ENCODE measurements at regions not wholly inside any gene's neighbourhood (a gene's known extent, or its start where the extent isn't known, plus 50 kb on each side); places are given as distances from the start of the nearest gene placed in this dataset.
"Not testable (repeated sequence)": the region's sequence is repeated elsewhere in the genome, so short reads cannot be mapped to it uniquely, and the experiment has no call there.

- no peak for DNase-seq
Observed at GRCh38 chr1:213324859-213325258, 273.8 kb downstream of the RPS6KC1 start.

DNA sequence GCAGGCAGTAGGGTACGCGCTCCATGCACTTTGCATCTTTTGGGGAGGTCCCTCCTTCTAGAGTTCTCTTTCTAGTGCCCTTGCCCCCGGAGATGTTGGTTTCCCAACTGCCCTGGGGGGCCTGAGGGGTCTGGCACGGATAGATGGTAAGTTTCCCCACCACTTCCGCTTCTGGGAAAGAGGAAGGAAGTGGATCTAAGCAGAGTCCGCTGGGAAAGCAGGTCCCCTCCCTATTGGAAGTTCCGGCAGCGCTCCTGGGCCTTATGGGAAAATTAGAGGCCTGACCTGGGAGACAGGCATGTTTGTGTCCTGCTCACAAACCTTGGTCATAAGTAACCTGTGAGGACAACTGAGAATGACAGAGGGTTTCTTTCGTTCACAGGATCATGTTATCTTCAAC lies 274.4 kb downstream of the RPS6KC1 start:
- DNase-seq: no peak

GRCh38 chr1:213326281-213327016 lies 275.4 kb downstream of the RPS6KC1 start:
- no peak for DNase-seq

- peak; percentile 95 for DNase-seq
Observed at GRCh38 chr1:213327017-213327667, 276.1 kb downstream of the RPS6KC1 start.

DNA sequence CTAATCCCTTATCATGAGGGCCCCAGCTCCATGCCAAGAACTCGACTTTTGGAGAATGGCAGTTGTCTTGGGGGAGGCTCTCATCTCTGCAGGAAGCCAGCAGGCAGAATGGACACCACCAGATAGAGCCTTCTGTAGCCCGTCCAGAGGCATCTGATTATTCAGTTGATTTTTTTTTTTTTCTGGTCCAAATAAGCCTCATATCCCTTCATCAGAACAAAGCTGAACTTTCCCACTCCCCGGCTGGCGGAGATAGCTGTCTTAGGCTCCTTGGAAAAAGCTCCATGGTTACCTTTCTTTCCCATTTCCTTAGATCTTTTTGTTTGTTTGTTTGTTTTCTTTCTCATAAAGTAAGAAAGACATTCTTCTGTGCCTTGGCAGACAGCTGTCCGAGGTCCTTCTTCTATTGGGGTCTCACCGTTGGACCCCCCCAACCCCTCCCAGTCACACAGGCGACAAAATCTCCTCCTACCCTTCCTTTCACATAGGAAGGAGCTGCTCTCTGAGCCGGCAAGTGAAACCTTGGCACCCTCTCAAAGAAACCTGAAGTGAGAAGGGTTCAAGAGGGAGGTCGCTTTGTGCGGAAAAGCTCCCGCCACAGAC lies 278.5 kb downstream of the RPS6KC1 start:
- no peak for DNase-seq

DNA sequence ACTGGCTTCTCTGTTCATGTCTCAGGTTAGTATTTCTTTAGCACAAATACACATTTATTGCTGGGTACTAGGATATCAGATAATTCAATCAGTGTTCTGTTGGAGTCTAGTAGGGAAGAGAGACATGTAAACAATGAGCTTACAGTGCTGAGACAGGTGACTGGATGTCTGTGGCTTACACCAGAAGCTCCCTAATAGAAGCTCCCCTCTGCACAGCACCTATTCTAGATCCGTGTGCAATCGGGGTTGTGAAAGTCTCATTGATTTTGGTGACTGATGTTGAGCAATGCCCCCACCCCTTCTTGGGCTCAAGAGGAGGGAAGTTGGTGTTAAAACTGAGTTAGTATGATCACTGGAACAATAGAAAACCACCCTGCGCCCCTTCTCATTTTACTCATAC lies 279.2 kb downstream of the RPS6KC1 start:
- DNase-seq: no peak

GRCh38 chr1:213331631-213332175 lies 280.7 kb downstream of the RPS6KC1 start:
- DNase-seq: no peak

- no peak for DNase-seq
Observed at GRCh38 chr1:213332491-213332890, 281.4 kb downstream of the RPS6KC1 start.

DNA sequence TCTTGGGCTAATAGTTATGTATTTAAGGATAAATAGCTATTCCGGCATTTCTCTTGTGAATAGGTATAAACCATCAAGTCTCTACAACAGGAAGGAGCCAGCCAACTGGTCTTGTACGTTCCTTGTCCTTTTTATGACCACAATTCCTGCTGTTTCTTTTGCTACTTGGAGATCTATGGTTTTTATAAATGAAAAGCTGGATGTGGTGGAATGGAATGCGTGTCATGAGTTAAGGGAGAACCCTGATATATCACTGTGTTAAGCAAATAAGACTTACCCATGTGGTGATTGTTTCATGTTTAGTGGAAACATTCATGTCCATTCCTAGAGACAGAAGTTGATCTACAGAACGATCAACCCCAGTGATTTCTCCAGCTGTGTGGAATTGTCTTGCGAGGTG lies 282.1 kb downstream of the RPS6KC1 start:
- peak; percentile 5 for DNase-seq

DNA sequence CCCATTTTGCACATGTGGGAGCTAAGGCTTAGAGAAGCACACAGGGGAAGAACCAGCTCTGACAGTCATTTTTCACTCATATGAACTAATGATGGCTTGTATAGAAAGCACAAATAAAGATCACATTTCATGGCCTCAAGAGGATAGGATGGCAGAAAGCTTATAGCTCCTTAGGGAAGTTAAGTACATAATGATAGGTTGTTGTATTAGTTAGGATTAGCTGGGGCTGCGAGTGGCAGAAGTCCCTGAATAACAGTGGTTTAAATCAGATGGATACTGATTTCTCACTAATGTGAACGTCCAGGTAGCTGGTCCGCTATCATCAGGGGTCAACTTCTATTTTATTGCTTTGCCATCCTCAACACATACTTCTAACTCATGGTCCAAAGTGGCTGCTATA lies 284.0 kb downstream of the RPS6KC1 start:
- DNase-seq: no peak

DNA sequence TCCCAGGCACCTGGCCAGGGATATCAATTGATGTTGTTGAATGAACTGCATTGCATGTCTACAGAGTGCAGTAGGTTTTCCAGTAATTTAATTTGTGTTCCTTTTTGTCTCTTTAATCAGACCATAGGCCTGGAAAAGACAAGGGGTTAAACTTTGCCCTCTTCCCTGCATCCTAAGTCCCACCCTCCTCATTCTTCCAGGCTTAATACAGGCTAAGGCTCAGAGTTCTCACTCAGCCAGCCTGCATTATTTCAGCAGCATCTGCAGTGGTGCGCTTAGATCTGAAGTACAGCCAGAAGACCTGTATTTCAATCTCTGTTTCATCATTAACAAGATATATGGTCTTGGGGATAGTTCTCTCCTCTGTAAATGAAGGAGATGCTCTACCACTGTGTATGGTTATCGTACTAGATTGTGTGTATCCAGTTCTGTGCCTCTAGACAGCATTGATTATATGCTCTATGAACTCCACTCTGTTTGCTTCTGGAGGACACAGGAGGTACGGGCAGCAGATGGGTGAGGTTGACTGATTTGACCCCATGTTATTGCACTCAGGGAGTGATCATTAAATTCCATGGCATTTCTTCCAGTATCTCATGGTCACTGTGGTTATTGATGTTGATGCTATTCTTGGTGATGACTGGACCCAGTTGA lies 286.1 kb downstream of the RPS6KC1 start:
- no peak for DNase-seq

DNA sequence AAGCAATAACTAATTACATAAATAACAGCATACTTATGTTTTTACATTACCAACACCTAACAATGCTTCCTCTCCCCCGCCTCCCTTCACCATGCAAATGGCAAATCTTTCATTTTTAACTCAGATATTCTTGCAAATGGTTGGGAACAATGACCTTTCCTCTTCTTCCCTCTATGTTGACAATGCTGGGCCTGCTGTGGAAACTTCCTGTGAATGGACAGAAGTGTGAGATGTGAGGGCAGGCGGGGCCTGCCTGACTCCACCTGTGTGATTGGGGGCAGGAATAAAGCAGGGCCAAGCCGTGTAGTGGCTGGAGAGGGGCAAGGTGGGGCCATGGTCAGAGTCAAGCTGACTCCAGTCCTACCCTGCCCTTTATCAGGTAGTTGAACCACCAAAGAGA lies 289.6 kb downstream of the RPS6KC1 start:
- no peak for DNase-seq

GRCh38 chr1:213345621-213346020 lies 294.6 kb downstream of the RPS6KC1 start:
- no peak for DNase-seq

DNA sequence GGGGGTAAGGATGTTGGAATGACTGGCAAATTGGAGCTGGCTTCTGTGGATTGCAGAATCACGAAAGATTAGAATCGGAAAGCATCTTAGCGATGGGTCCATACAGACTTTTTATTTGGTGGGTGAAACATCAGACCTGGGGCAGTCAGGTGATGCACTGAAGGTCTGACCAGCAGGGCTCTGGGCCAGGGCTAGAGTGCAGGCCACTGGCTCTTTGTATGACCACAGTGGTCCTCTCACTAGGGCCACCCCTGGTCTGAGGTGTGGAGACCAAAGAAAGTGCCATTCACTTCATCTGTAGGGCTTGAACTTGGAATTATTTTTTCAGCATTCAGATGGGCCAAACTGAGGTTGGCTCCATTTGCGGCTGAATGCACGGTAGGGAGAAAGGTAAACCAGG lies 306.4 kb downstream of the RPS6KC1 start:
- DNase-seq: no peak

- DNase-seq: not testable (repeated sequence)
Observed at GRCh38 chr1:213358368-213358767, 307.3 kb downstream of the RPS6KC1 start.

GRCh38 chr1:213362598-213362997 lies 311.6 kb downstream of the RPS6KC1 start:
- DNase-seq: no peak

- no peak for DNase-seq
Observed at GRCh38 chr1:213366141-213366831, 315.2 kb downstream of the RPS6KC1 start.

- no peak for DNase-seq
Observed at GRCh38 chr1:213369465-213369864, 318.4 kb downstream of the RPS6KC1 start.

DNA sequence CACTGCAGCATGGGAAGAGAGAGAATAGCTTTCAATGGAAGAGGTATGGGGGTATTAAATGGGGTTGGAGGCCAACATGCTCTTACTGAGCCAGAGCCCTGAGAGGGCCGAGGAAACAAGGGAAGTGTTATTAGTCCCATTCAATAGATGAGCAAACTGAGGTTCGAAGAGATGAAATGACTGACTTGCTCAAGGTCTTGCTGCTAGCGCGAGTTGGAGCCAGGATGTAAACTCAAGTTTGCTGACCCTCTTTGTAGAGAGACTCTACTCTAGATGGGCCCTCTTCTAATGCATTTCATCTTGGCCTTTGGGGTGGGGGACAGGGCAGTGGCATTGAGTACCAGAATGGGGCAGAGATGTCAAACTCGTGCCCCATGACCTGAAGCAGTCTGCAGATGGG lies 319.5 kb downstream of the RPS6KC1 start:
- DNase-seq: no peak

- no peak for DNase-seq
Observed at GRCh38 chr1:213371525-213371846, 320.4 kb downstream of the RPS6KC1 start.

DNA sequence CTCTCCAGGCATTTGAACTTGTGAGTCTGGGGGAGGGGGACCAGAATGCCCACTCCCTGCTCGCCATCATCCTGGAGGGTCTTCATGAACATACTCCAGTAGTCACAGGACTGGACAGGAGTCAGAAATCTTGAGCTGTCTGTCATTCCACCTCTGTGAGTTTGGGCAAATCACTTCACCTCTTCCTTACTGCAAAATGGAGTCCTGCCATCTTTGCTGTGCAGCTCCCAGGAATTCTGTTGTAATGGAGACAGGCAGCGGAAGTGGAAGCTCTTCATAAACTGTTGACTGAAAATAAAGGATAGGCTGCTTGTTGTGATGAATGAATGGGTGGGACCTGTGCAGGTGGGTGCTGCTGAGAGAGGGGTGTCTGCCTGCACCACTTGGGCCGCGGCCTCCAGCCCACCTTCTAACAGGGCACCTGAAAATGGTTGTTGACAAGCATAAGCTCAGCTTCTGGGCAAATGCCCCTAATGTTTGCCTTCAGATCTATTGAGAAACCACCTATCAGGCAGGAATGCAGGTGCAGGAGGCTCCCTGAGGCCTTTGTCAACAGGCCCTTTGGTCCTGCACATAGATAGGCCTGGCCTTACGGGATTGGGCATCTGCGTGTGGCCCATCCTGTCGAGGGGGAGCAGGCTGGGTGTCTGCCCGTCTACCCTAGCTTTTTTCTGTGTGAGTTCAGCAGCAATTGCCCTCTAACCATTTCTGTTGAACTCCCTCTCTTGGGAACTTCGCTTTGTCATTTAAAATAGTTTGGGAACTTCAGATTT lies 321.0 kb downstream of the RPS6KC1 start:
- no peak for DNase-seq

DNA sequence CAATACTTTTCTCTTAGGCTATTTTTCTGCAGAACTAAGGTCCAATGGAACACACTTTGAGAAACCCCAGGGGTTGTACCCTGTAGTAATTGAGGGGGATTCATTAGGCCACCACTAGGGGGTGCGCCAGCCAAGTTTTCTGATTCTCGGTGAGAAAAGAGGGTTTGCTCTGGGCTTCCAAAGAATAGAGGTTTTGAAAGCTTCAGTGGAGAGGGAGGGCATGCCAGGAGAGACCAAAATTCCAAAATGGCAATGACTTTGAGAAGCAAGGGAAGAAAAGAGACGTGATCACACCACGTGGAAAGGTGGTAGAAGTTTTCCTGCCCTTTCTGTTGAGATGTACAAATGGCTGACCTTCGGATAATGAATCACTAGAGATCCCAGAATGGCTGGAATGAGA lies 323.3 kb downstream of the RPS6KC1 start:
- DNase-seq: peak; percentile 56
